ENCODE measurements at regions not wholly inside any gene's neighbourhood (a gene's known extent, or its start where the extent isn't known, plus 50 kb on each side); places are given as distances from the start of the nearest gene placed in this dataset.
"Not testable (repeated sequence)": the region's sequence is repeated elsewhere in the genome, so short reads cannot be mapped to it uniquely, and the experiment has no call there.

DNA sequence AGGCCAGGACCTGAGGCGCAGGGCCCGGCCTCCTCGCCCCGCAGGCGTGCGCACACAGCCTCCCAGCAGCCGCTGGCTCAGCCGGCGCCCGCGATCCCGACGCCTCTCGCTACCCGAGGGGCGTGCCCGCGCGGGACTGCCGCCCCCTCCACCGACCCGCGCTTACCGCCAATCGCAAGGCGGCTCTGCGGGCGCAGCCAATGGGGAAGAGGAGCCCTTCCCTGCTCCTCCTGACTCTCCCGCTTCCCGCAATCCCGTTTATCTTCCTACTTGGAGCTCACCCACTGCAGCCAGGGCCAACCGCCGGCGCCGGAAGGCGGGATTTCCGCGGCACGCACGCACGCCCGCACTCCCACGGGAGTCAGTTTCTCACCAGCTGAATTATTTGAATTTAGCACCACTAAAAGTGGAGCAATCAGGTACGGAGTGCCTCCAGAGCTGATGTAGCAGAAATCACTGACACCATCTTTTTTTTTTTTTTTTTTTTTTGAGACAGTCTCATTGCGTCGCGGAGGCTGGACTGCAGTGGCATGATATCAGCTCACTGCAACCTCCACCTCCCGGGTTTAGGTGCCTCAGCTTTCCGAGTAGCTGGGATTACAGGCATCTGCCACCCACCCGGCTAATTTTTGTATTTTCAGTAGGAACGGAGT, 64.9 kb upstream of the TP53TG3C start:
- DNase-seq; H3K36me3 ChIP-seq; H3K27me3 ChIP-seq; H3K27ac ChIP-seq; H3K4me1 ChIP-seq; intact Hi-C loops (cut with DNase I); H3K4me3 ChIP-seq; H3K9me3 ChIP-seq: not testable (repeated sequence)
- ATAC-seq = peak in 2 of 4 donors; percentile 45 to 69
- no CpG with 5 or more reads among the region's 51 CpGs for WGBS (ENCODE audit: insufficient coverage, low coverage, low lambda C conversion rate, missing lambda C conversion rate)

Measured in right lobe of liver (tissue), 6 donors.